Retinal pigment epithelial cell (primary cell): ENCODE measurements at regions not wholly inside any gene's neighbourhood (a gene's known extent, or its start where the extent isn't known, plus 50 kb on each side); places are given as distances from the start of the nearest gene placed in this dataset.

Experiments used
- DNase-seq: peaks from one replicate; pipeline ENCODE4 v3.0.0-alpha.2; 2010; ENCODE audit warnings: low read depth
- H3K4me3 ChIP-seq: 2 replicates; pipeline ENCODE4 v1.5.1; 2011; ENCODE audit warnings: mild to moderate bottlenecking, low read length, control low read depth, moderate library complexity
- TF ChIP-seq, protein P1 (sequence below): conservative IDR thresholded peaks from 2 replicates; pipeline ENCODE4 v1.5.1; 2011; ENCODE audit warnings: low read depth, low read length, control low read depth, inconsistent platforms

DNA sequence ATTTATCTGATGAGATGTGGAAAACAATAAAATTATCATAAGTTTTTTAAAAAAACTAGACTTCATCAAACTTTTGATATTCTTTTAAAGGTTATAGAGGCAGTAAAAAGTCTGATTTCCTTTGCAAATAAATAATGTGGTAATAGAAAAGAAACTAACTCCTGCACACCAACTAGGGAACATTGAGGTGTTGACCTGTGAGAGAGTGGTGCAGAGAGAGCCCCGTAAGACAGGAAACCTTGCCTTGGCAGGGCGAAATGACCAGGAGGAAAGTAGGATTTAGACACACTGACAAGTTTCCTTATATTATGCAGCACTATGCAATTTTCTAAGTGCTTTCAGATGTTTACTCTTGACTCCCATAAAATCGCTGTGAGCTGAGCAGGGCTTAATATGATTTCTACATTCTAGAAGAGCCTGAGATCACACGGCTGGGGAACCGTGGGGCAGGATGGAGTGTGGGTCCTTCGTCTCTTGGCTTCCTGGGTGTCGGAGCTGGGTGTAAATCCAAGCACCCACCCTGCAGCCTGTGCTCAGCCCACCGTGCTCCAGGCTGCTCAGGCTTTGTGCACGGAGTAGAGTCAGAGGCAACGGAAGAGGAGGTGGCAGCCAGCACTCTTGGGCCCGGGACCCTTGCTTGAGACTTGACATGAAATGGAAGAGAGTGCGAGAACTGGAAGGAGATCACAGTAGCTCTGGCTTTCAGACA is 61.3 kb upstream of the FOXQ1 start:
- TF ChIP-seq, protein P1, sequence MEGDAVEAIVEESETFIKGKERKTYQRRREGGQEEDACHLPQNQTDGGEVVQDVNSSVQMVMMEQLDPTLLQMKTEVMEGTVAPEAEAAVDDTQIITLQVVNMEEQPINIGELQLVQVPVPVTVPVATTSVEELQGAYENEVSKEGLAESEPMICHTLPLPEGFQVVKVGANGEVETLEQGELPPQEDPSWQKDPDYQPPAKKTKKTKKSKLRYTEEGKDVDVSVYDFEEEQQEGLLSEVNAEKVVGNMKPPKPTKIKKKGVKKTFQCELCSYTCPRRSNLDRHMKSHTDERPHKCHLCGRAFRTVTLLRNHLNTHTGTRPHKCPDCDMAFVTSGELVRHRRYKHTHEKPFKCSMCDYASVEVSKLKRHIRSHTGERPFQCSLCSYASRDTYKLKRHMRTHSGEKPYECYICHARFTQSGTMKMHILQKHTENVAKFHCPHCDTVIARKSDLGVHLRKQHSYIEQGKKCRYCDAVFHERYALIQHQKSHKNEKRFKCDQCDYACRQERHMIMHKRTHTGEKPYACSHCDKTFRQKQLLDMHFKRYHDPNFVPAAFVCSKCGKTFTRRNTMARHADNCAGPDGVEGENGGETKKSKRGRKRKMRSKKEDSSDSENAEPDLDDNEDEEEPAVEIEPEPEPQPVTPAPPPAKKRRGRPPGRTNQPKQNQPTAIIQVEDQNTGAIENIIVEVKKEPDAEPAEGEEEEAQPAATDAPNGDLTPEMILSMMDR, result no peak
- no peak overlapping the region for H3K4me3 ChIP-seq
- DNase-seq, result no peak

DNA sequence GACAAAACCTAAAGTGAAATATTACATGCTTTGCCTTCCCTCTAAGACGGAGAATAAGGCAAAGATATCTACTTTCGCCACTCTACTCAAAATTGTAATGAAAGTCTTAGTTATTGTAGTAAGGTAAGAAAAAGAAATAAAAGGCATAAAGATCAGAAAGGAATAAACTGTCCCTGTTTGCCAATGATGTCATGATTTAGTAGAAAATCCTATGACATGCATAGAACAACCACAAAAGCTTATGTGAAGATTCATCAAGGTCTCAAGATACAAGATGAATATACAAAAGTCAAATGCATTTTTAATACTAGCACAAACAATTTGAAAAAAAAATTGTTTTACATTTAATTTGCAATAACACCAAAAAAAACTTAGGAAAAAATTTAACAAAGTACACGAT is 64.0 kb upstream of the FOXQ1 start:
- H3K4me3 ChIP-seq, result no peak overlapping the region
- TF ChIP-seq, protein P1, result no peak
- DNase-seq, result no peak

DNA sequence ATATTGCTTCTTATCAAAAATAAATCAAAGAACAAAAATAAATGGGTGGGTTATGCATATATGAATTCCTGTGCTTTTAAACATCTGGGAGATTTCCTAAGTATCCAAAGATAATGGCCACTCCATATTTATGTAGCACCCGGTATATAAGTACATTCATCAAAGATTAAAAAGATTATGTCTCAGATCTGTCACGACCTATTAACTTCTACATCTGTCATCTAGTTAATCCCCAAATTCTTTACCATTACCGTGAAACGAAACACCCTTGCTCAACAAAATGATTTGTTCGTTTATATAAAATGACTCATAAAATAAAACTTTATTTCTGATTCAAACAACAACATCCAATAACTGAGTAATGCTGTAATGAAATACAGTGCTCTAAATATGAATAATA is 64.8 kb upstream of the FOXQ1 start:
- TF ChIP-seq, protein P1, result no peak
- H3K4me3 ChIP-seq, result no peak overlapping the region
- DNase-seq, result peak; percentile 87

DNA sequence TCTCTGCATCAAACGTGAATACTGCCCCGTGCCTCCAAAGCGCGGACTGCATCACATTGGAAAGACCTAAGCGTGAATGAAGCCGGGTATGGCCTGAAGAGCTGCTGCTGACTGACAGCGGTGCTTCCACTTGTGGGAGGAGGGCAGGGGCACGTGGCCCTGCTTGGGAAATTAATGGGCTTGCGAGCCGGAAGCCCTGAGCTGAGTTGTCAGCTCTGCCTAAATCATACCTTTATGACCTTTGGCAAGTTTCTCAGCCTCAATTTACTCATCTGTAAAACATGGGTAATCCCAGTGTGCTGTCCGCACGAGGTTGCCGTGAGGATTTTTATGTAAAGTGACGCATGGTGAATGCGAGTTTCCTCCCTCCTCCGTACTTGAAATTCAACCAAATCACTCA is 67.0 kb upstream of the FOXQ1 start:
- peak; percentile 59 for DNase-seq
- H3K4me3 ChIP-seq, result no peak overlapping the region
- TF ChIP-seq, protein P1, result no peak

DNA sequence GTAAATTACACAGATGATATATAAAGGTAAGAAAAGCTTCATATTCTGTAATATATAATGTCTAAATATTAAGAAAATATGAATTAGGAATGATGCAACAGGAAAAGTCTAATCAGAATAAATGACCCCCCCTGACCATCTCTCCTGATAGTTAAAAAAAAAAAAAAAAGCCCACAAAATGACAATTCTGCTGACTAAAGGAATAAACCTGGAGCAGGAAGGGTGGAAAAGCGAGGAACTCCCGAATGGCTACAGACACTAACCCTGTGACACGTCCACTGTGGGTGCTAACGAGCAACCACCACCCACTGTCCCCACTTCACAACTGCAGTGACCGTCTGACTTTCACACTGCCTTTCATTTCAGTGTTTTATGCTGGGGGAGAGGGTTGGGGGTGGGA is 67.6 kb upstream of the FOXQ1 start:
- TF ChIP-seq, protein P1, result no peak
- DNase-seq, result no peak
- no peak overlapping the region for H3K4me3 ChIP-seq

DNA sequence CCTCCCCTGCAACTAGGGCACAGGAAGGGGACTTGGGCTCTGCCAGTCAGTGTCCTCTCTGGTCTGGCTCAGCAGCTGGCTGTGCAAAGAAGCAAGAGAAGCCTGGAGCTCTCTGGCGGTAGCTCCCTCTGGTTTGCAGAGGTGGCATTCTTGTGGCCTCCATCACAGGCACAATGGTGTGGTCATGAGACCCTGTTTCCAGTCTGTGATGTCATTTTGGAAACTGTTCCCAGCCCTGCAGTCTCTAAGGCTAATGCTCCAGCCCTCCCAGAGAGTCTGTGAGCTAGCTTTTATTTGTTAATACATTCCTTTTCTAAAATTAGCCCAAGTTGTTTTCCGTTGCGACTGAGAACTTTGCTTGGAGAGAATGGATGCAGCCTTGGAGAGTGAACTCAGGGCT is 69.5 kb upstream of the FOXQ1 start:
- DNase-seq, result peak; percentile 88
- H3K4me3 ChIP-seq, result no peak overlapping the region
- TF ChIP-seq, protein P1, result no peak

DNA sequence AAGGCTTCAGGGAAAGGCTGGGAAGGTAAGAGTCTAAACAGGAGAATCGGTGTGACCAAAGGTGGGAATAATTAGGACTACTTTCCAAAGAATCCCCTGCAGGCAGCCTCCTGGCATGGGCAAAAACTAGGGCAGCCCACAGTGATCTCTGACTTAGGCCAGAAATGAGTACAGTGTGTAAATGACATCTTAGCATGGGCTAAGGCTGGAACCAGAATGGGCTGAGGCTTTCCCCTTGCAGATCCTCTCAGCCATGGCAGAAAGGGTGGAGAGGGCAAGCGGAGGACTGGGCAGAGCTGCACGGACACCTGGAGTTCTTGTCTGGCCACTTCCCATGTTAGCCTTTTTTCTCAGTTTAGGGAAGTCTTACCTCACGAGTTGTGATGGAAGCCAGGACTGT is 69.9 kb upstream of the FOXQ1 start:
- TF ChIP-seq, protein P1, result no peak
- no peak overlapping the region for H3K4me3 ChIP-seq
- no peak for DNase-seq
